Activated naive CD4-positive, alpha-beta T cell (primary cell): ENCODE measurements at regions not wholly inside any gene's neighbourhood (a gene's known extent, or its start where the extent isn't known, plus 50 kb on each side); places are given as distances from the start of the nearest gene placed in this dataset.
"Not testable (repeated sequence)": the region's sequence is repeated elsewhere in the genome, so short reads cannot be mapped to it uniquely, and the experiment has no call there.

Experiments
- DNase-seq, 4 experiments: peaks; one replicate each; lab custom pipeline; 2025; lab: John Stamatoyannopoulos, UW

- DNase-seq: no peak
Measured at GRCh38 chr2:48220501-48220900, 94.0 kb upstream of the FOXN2 start.

- no peak for DNase-seq
Measured at GRCh38 chr2:48221846-48222516, 92.5 kb upstream of the FOXN2 start.

- no peak for DNase-seq
Measured at GRCh38 chr2:48227617-48228344, 86.7 kb upstream of the FOXN2 start.

- no peak for DNase-seq
Measured at GRCh38 chr2:48228345-48228684, 86.2 kb upstream of the FOXN2 start.

GRCh38 chr2:48229063-48229462 is 85.4 kb upstream of the FOXN2 start:
- DNase-seq: no peak

- no peak for DNase-seq
Measured at GRCh38 chr2:48230834-48231233, 83.6 kb upstream of the FOXN2 start.

GRCh38 chr2:48232351-48232750 is 82.1 kb upstream of the FOXN2 start:
- DNase-seq: no peak

- DNase-seq: no peak
Measured at GRCh38 chr2:48233005-48233404, 81.5 kb upstream of the FOXN2 start.

- DNase-seq: not testable (repeated sequence)
Measured at GRCh38 chr2:48233824-48234223, 80.7 kb upstream of the FOXN2 start.

- DNase-seq: no peak
Measured at GRCh38 chr2:48235076-48235475, 79.4 kb upstream of the FOXN2 start.

- DNase-seq: no peak
Measured at GRCh38 chr2:48238381-48238780, 76.1 kb upstream of the FOXN2 start.

- DNase-seq: no peak
Measured at GRCh38 chr2:48240912-48241311, 73.6 kb upstream of the FOXN2 start.

GRCh38 chr2:48247206-48247605 is 67.3 kb upstream of the FOXN2 start:
- no peak for DNase-seq

- no peak for DNase-seq
Measured at GRCh38 chr2:48248251-48248933, 66.1 kb upstream of the FOXN2 start.

GRCh38 chr2:48249025-48249424 is 65.5 kb upstream of the FOXN2 start:
- DNase-seq: no peak

- no peak for DNase-seq
Measured at GRCh38 chr2:48249631-48250473, 64.6 kb upstream of the FOXN2 start.

- DNase-seq: no peak
Measured at GRCh38 chr2:48250474-48250844, 64.0 kb upstream of the FOXN2 start.

GRCh38 chr2:48250943-48251342 is 63.5 kb upstream of the FOXN2 start:
- DNase-seq: no peak

GRCh38 chr2:48251437-48252148 is 62.9 kb upstream of the FOXN2 start:
- DNase-seq: no peak

- DNase-seq: no peak
Measured at GRCh38 chr2:48253301-48253700, 61.2 kb upstream of the FOXN2 start.

- DNase-seq: no peak
Measured at GRCh38 chr2:48254839-48255238, 59.6 kb upstream of the FOXN2 start.

GRCh38 chr2:48257456-48257855 is 57.0 kb upstream of the FOXN2 start:
- no peak for DNase-seq
